Upper lobe of left lung (tissue), 6 donors: ENCODE measurements at regions not wholly inside any gene's neighbourhood (a gene's known extent, or its start where the extent isn't known, plus 50 kb on each side); places are given as distances from the start of the nearest gene placed in this dataset.

Source experiments
- ATAC-seq, 2 donors: fragments of 200-7000 bp; cut with Tn5 transposase; one replicate each; pipeline ENCODE4 v1.9.1; 2022; ENCODE audit warnings: mild to moderate bottlenecking in 2 of 2, moderate library complexity in 2 of 2; ENCODE audit not compliant: low FRiP score in 2 of 2
- DNase-seq, 2 donors: peaks; one replicate each; pipeline ENCODE4 v3.0.0-alpha.2; 2019 to 2020
- H3K27ac ChIP-seq, 4 donors: fragments of 200-600 bp; sonication (generic); one replicate each; pipeline ENCODE4 v1.5.1; 2016 to 2019
- H3K27me3 ChIP-seq, 4 donors: fragments of 200-600 bp; sonication (generic); one replicate each; pipeline ENCODE4 v1.5.1; 2017 to 2019
- H3K36me3 ChIP-seq, 4 donors: fragments of 200-600 bp; sonication (generic); one replicate each; pipeline ENCODE4 v1.5.1; 2016 to 2019
- H3K4me1 ChIP-seq, 4 donors: fragments of 200-600 bp; sonication (generic); one replicate each; pipeline ENCODE4 v1.5.1; 2018 to 2019
- H3K4me3 ChIP-seq, 4 donors: fragments of 200-600 bp; sonication (generic); one replicate each; pipeline ENCODE4 v1.5.1; 2017 to 2019; ENCODE audit warnings: mild to moderate bottlenecking in 2 of 4, moderate library complexity in 1 of 4
- H3K9me3 ChIP-seq, 4 donors: fragments of 200-600 bp; sonication (generic); one replicate each; pipeline ENCODE4 v1.5.1; 2018 to 2019
- EP300 ChIP-seq, 4 donors: sonication (generic); formaldehyde crosslinking; IDR thresholded peaks; one replicate each; pipeline ENCODE4 v1.5.1; 2017; ENCODE audit warnings: antibody characterized with exemption in 4 of 4, control low read depth in 2 of 4
- POLR2A ChIP-seq, 4 donors: fragments of 450-650 bp; IDR thresholded peaks; one replicate each; pipeline ENCODE4 v1.5.1; 2016 to 2017; ENCODE audit warnings: antibody characterized with exemption in 4 of 4, mild to moderate bottlenecking in 2 of 4
- POLR2AphosphoS5 ChIP-seq, 2 donors: sonication (generic); formaldehyde crosslinking; IDR thresholded peaks; one replicate each; pipeline ENCODE4 v1.5.1; 2017; ENCODE audit warnings: antibody characterized with exemption in 2 of 2
- WGBS, 2 donors: methylation state at CpG; one replicate each; pipeline ENCODE4 v1.1.5; 2017 to 2018; 5-methylcytosine and 5-hydroxymethylcytosine counted together
- TF ChIP-seq, protein P1 (sequence below), 6 experiments: fragments of 450-650 bp in 4 of 6; fragments of 200-600 bp in 2 of 6; sonication (generic) in 2 of 6; IDR thresholded peaks; one replicate each; pipeline ENCODE4 v1.5.1; 2016 to 2019; ENCODE audit warnings: antibody characterized with exemption in 6 of 6
- donor health status: DM: no; HTN: no; CAD: no; lungs with moderate emphysema.
- donor health status: DM: no; HTN: yes; CAD: no; lungs with severe emphysema.

DNA sequence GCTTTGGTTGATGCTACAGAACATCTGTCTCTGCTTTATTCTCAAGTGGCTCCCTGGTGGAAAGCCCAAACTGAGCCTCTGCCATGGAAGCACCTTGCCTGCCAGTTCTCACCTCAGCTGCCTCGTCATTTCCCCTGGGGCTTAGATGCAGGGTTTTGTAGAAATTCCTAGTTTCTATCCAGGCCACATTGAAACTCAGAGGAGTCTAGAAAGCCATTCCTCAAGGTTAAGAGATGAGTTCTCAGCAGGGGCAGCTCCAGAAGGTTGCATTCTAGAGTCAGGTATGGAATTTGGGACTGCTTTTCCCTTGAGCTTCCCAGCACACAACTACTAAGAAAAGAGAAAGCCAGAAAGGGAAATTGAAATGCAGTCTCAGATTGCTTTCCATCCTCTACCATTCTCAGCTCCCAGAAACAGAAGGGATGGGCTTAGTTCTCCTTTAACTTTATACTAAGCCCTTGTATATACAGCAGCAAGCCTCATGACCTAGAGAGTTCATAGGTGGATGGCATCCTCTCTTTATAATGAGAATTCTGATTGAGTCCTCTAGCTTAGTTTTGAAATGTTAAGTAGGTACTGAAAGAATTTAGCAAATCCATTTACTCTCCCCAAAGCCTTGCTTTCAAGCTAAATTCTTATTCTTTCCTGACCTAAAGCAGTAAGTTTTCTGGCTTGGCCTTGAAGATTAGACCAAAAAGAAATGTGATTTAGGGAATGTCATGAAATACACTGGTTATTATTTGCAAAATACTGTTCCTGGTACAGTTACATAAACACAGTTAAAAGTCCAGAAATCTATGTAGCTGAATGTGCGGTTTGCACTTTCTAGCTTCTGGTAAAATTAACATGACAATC, 66.0 kb upstream of the MEF2C start:
- 88 to 94% methylated on average over 2 of the region's 2 CpGs for WGBS, 2 donors
- TF ChIP-seq, protein P1, sequence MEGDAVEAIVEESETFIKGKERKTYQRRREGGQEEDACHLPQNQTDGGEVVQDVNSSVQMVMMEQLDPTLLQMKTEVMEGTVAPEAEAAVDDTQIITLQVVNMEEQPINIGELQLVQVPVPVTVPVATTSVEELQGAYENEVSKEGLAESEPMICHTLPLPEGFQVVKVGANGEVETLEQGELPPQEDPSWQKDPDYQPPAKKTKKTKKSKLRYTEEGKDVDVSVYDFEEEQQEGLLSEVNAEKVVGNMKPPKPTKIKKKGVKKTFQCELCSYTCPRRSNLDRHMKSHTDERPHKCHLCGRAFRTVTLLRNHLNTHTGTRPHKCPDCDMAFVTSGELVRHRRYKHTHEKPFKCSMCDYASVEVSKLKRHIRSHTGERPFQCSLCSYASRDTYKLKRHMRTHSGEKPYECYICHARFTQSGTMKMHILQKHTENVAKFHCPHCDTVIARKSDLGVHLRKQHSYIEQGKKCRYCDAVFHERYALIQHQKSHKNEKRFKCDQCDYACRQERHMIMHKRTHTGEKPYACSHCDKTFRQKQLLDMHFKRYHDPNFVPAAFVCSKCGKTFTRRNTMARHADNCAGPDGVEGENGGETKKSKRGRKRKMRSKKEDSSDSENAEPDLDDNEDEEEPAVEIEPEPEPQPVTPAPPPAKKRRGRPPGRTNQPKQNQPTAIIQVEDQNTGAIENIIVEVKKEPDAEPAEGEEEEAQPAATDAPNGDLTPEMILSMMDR (IDR thresholded peaks at IDR 0.05): no peak
- TF ChIP-seq POLR2AphosphoS5 (IDR thresholded peaks at IDR 0.05) (no peak), POLR2A (IDR thresholded peaks at IDR 0.05) (no peak), EP300 (IDR thresholded peaks at IDR 0.05) (no peak)
- no peak for ATAC-seq
- no peaks in the 10 kb centered on the region for H3K9me3 ChIP-seq
- no peaks in the 10 kb centered on the region for H3K27me3 ChIP-seq
- no peak for DNase-seq
- no peaks in the 10 kb centered on the region for H3K36me3 ChIP-seq
- H3K27ac ChIP-seq: no peak overlapping the region
- H3K4me1 ChIP-seq: no peaks in the 10 kb centered on the region
- H3K4me3 ChIP-seq: no peak overlapping the region

DNA sequence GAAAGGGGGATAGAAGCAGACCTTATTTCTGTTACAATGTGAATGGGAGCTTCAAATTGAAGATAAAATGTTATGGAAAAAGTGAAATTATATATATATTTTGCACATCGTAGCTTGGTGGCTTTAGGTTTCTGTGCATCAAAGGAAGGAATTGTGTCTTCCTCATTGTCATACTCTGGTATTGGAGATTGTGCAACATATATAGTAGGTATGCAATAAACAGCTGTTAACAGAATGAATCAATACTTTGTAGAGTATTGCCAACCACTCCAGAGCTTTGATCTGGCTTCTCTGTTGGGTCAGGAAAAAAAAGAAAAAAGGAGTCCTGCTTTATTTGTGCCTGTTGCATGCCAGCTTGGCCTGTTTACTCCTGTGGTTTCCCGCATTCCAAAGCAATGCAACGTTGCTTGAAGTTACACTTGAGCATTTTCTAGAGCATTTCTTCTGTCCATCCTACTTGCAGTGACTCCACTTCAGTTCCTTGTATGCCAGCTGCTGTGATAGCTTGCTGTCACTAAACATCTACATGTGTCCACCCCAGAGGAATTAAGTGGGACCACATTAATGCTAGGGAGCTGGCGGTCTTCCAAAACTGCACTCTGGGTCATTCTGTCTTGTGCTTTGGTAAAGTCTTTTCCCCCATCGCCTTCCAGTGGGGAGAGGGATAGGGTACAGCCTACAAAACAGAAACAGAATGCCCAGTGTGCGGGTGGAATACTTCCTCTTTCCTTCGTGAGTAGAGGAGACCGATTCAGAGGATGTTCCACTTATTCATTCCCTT, 62.0 kb upstream of the MEF2C start:
- ATAC-seq (peak in 1 of 2 donors; percentile 59), DNase-seq (no peak)
- no peak overlapping the region for H3K4me3 ChIP-seq
- no peaks in the 10 kb centered on the region for H3K9me3 ChIP-seq
- no peaks in the 10 kb centered on the region for H3K4me1 ChIP-seq
- WGBS, 2 donors: 73 to 76% methylated on average over 8 of the region's 8 CpGs
- H3K27me3 ChIP-seq: no peaks in the 10 kb centered on the region
- TF ChIP-seq POLR2A (IDR thresholded peaks at IDR 0.05) (no peak), POLR2AphosphoS5 (IDR thresholded peaks at IDR 0.05) (no peak), EP300 (IDR thresholded peaks at IDR 0.05) (no peak)
- TF ChIP-seq, protein P1 (IDR thresholded peaks at IDR 0.05): no peak
- no peaks in the 10 kb centered on the region for H3K36me3 ChIP-seq
- no peak overlapping the region for H3K27ac ChIP-seq

DNA sequence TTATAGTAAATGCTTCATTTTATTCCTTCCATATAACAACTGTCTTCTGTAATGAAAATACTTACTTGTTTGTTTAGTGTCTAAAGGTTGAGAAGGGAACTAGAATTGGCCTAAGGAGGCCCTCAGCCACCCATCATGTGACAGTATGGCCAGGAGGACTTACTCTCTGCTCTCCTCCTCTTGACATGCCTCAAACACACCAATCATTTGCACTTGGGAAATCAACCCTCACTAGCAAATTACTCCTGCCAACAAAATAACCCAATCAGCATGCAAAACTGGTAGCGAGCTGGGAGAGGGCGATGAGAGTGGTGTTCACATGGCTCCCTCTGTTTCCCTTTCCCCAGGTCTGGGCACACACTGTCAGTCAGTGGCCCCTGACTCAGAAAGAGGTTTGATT, 58.6 kb upstream of the MEF2C start:
- H3K27ac ChIP-seq: no peak overlapping the region
- no peak overlapping the region for H3K4me3 ChIP-seq
- TF ChIP-seq POLR2AphosphoS5 (IDR thresholded peaks at IDR 0.05) (no peak), POLR2A (IDR thresholded peaks at IDR 0.05) (no peak), EP300 (IDR thresholded peaks at IDR 0.05) (no peak)
- TF ChIP-seq, protein P1 (IDR thresholded peaks at IDR 0.05): no peak
- H3K9me3 ChIP-seq: no peaks in the 10 kb centered on the region
- H3K27me3 ChIP-seq: no peaks in the 10 kb centered on the region
- no peaks in the 10 kb centered on the region for H3K4me1 ChIP-seq
- DNase-seq: no peak
- 84 to 85% methylated on average over 2 of the region's 2 CpGs for WGBS, 2 donors
- no peaks in the 10 kb centered on the region for H3K36me3 ChIP-seq
- no peak for ATAC-seq

DNA sequence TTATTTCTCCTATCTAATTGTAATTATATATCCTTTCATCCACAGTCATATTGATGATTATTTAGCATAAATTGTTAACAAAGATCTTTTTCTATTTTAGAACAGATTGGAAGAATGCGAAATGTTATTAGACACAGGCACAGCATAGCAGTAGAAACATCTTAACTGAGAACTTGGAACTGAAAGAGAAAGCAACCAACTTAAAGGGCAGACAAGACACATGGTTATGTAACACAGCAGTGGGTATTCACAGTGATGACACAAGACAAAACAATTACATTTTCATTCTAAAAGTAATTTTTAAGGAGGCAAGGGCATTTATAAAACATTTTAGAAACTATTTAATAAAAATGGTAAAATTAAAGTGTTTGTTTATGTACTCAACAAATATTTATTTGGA, 57.7 kb upstream of the MEF2C start:
- DNase-seq (no peak), ATAC-seq (no peak)
- no peak for TF ChIP-seq POLR2AphosphoS5 (IDR thresholded peaks at IDR 0.05)
- no peak for TF ChIP-seq POLR2A (IDR thresholded peaks at IDR 0.05)
- Histone ChIP-seq H3K36me3 (no peaks in the 10 kb centered on the region), H3K27ac (no peak overlapping the region), H3K4me3 (no peak overlapping the region), H3K27me3 (no peaks in the 10 kb centered on the region), H3K4me1 (no peaks in the 10 kb centered on the region), H3K9me3 (no peaks in the 10 kb centered on the region)
- WGBS, 2 donors: 75 to 86% methylated on average over 1 of the region's 1 CpG

DNA sequence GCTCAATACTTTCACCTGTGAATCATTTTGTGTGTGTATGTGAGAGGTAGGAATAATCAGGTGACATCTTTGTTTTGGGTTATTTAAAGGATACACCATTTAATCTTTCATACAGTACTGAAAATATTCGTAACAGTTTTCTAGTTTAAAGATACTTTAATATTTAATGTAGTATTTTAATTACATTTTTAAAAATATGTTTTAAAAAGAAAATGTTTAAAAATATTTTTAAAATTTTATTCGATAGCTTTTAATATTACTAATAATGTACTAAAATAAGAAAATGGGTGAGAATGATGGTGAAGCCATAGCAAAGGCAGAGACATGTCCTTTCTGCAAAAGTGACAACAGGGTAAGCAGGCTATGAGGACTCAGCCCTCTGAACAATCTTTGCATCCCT, 56.3 kb upstream of the MEF2C start:
- no peak for ATAC-seq
- H3K9me3 ChIP-seq: no peaks in the 10 kb centered on the region
- no peak overlapping the region for H3K4me3 ChIP-seq
- H3K4me1 ChIP-seq: no peaks in the 10 kb centered on the region
- 94 to 96% methylated on average over 2 of the region's 2 CpGs for WGBS, 2 donors
- TF ChIP-seq, protein P1 (IDR thresholded peaks at IDR 0.05): no peak
- TF ChIP-seq EP300 (IDR thresholded peaks at IDR 0.05) (no peak), POLR2AphosphoS5 (IDR thresholded peaks at IDR 0.05) (no peak), POLR2A (IDR thresholded peaks at IDR 0.05) (no peak)
- H3K36me3 ChIP-seq: no peaks in the 10 kb centered on the region
- no peak for DNase-seq
- no peak overlapping the region for H3K27ac ChIP-seq
- H3K27me3 ChIP-seq: no peaks in the 10 kb centered on the region
